Keratinocyte (primary cell): ENCODE measurements at regions not wholly inside any gene's neighbourhood (a gene's known extent, or its start where the extent isn't known, plus 50 kb on each side); places are given as distances from the start of the nearest gene placed in this dataset.

ENCODE experiments used
- EZH2 ChIP-seq: IDR thresholded peaks from one replicate; pipeline ENCODE4 v1.6.1; 2012; ENCODE audit warnings: inconsistent platforms, mild to moderate bottlenecking, low read length, moderate library complexity
- TF ChIP-seq, protein P1 (sequence below), 3 experiments: IDR thresholded peaks in 1 of 3; conservative IDR thresholded peaks in 1 of 3; optimal IDR thresholded peaks in 1 of 3; 2 replicates in 2 of 3; 3 replicates in 1 of 3; pipeline versions ENCODE3 to v1.5.1; 2011; ENCODE audit warnings: low read length in 3 of 3, mild to moderate bottlenecking in 3 of 3, moderate library complexity in 2 of 3, control low read depth in 1 of 3, inconsistent platforms in 1 of 3; ENCODE audit not compliant: insufficient read depth in 2 of 3; ENCODE audit errors: extremely low read depth in 1 of 3

DNA sequence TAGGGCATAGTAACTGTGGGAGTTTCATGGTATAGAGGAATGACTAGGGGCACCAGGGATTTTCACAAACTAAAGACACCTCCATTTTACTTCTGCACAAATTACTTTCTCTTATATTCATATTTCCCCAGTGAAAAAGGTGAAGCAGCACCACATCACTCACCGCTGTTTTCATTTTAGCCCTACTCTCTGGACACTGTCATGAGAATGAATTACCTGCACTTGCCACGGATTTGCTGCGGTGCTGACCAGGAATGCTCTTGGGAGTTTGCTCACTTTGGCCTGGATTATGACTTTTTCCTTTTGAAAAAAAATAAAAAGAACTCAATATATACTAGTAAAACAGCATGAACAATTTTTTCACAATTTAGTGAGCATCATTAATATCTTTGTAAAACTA is 351.3 kb downstream of the NKX6-1 start:
- TF ChIP-seq, protein P1, sequence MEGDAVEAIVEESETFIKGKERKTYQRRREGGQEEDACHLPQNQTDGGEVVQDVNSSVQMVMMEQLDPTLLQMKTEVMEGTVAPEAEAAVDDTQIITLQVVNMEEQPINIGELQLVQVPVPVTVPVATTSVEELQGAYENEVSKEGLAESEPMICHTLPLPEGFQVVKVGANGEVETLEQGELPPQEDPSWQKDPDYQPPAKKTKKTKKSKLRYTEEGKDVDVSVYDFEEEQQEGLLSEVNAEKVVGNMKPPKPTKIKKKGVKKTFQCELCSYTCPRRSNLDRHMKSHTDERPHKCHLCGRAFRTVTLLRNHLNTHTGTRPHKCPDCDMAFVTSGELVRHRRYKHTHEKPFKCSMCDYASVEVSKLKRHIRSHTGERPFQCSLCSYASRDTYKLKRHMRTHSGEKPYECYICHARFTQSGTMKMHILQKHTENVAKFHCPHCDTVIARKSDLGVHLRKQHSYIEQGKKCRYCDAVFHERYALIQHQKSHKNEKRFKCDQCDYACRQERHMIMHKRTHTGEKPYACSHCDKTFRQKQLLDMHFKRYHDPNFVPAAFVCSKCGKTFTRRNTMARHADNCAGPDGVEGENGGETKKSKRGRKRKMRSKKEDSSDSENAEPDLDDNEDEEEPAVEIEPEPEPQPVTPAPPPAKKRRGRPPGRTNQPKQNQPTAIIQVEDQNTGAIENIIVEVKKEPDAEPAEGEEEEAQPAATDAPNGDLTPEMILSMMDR (optimal IDR thresholded peaks at IDR 0.05 in 1 of 3, IDR thresholded peaks at IDR 0.05 in 1 of 3, conservative IDR thresholded peaks at IDR 0.05 in 1 of 3; ENCODE audit: extremely low read depth in 1 of 3, insufficient read depth in 2 of 3, low read length in 3 of 3): no peak
- no peak for TF ChIP-seq EZH2
